ENCODE measurements at regions not wholly inside any gene's neighbourhood (a gene's known extent, or its start where the extent isn't known, plus 50 kb on each side); places are given as distances from the start of the nearest gene placed in this dataset.
A peak's percentile ranks its signal among the peaks of the same experiment; 100 is the strongest.

GRCh38 chr12:91988086-91988923, 157.3 kb downstream of the BTG1 start:
- peak in 2 of 4 donors; percentile 39 to 48 for ATAC-seq
- DNase-seq: no peak
- 52 to 62% (median 54%) methylated on average over 7 of the region's 7 CpGs for WGBS, 4 donors
- peak overlapping the region in 2 of 12 donors; percentile 5 to 6 for H3K27ac ChIP-seq
- H3K36me3 ChIP-seq: no peaks in the 10 kb centered on the region
- H3K4me1 ChIP-seq: peaks cover 0 to 46% (median 25%) of the 10 kb centered on the region in 12 donors
- no peaks in the 10 kb centered on the region for H3K9me3 ChIP-seq
- no peaks in the 10 kb centered on the region for H3K27me3 ChIP-seq
- no peak for TF ChIP-seq POLR2A (IDR thresholded peaks at IDR 0.05)
- TF ChIP-seq, protein P1, sequence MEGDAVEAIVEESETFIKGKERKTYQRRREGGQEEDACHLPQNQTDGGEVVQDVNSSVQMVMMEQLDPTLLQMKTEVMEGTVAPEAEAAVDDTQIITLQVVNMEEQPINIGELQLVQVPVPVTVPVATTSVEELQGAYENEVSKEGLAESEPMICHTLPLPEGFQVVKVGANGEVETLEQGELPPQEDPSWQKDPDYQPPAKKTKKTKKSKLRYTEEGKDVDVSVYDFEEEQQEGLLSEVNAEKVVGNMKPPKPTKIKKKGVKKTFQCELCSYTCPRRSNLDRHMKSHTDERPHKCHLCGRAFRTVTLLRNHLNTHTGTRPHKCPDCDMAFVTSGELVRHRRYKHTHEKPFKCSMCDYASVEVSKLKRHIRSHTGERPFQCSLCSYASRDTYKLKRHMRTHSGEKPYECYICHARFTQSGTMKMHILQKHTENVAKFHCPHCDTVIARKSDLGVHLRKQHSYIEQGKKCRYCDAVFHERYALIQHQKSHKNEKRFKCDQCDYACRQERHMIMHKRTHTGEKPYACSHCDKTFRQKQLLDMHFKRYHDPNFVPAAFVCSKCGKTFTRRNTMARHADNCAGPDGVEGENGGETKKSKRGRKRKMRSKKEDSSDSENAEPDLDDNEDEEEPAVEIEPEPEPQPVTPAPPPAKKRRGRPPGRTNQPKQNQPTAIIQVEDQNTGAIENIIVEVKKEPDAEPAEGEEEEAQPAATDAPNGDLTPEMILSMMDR (IDR thresholded peaks at IDR 0.05): no peak
- no peak overlapping the region for H3K4me3 ChIP-seq
- intact Hi-C loops (cut with DNase I): loop anchor here in 5 of 10 donors (5.0 to 10.0 kb wide), 5 partner anchors 46 to 156 kb away; partner anchors contain the start of gene BTG1 (in 1 of the 5)

DNA sequence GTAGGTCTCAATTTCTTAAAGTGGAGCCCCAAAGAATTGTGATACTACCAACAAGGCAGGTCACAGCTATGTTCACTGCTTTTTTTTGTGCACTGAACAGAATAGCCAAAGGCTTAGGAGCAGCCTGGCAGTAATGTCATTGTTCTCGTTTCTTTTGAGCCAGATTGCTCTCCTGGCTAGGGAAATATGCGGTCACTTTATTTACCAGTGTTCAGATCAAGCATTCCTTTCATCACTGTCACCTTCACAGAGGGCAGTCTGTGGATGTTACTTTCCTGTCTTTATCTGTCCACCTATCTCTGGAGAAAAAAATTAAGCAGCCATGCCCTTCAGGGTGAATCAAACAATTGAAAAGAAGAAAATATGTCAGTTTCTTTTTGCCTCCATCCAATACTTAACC, 159.6 kb downstream of the BTG1 start:
- Histone ChIP-seq H3K4me3 (no peak overlapping the region), H3K27me3 (no peaks in the 10 kb centered on the region), H3K9me3 (no peaks in the 10 kb centered on the region), H3K36me3 (no peaks in the 10 kb centered on the region), H3K27ac (peak overlapping the region in 6 of 12 donors; percentile 2 to 46 (median 18)), H3K4me1 (peaks cover 0 to 53% (median 27%) of the 10 kb centered on the region in 12 donors)
- 26 to 38% (median 32%) methylated on average over 2 of the region's 2 CpGs for WGBS, 4 donors
- DNase-seq (no peak), ATAC-seq (peak in 3 of 4 donors; percentile 13 to 41 (median 31))
- intact Hi-C loops (cut with DNase I): loop anchor here in 5 of 10 donors (5.0 to 10.0 kb wide), 5 partner anchors 49 to 159 kb away; partner anchors contain the start of gene BTG1 (in 1 of the 5)
- TF ChIP-seq, protein P1 (IDR thresholded peaks at IDR 0.05): no peak
- TF ChIP-seq POLR2A (IDR thresholded peaks at IDR 0.05): no peak

GRCh38 chr12:91985002-91985787, 160.5 kb downstream of the BTG1 start:
- Histone ChIP-seq H3K9me3 (no peaks in the 10 kb centered on the region), H3K27me3 (no peaks in the 10 kb centered on the region), H3K27ac (peak overlapping the region in 4 of 12 donors; percentile 2 to 46 (median 30)), H3K36me3 (no peaks in the 10 kb centered on the region), H3K4me1 (peaks cover 0 to 58% (median 29%) of the 10 kb centered on the region in 12 donors), H3K4me3 (no peak overlapping the region)
- DNase-seq (no peak), ATAC-seq (peak in 1 of 4 donors; percentile 56)
- intact Hi-C loops (cut with DNase I): loop anchor here in 5 of 10 donors (5.0 to 10.0 kb wide), 5 partner anchors 50 to 160 kb away; partner anchors contain the start of gene BTG1 (in 1 of the 5)
- 45 to 53% (median 51%) methylated on average over 8 of the region's 8 CpGs for WGBS, 4 donors
- TF ChIP-seq, protein P1 (IDR thresholded peaks at IDR 0.05): no peak
- no peak for TF ChIP-seq POLR2A (IDR thresholded peaks at IDR 0.05)

Measured in heart left ventricle (tissue), 16 donors.